ENCODE measurements at regions not wholly inside any gene's neighbourhood (a gene's known extent, or its start where the extent isn't known, plus 50 kb on each side); places are given as distances from the start of the nearest gene placed in this dataset.

GRCh38 chr2:9065901-9066300 lies 62.4 kb upstream of the MBOAT2 start:
- Histone ChIP-seq H3K4me1 (ENCODE audit: low read depth) (peaks cover 3% of the 10 kb centered on the region), H3K36me3 (ENCODE audit: low read depth) (no peaks in the 10 kb centered on the region), H3K9me3 (peaks cover 14% of the 10 kb centered on the region), H3K4me3 (no peak overlapping the region)
- no peak for DNase-seq
- no peak for TF ChIP-seq CTCF (IDR thresholded peaks at IDR 0.05)
- no peak for ATAC-seq
- intact Hi-C loops (cut with DNase I, micrococcal nuclease) = no loop called here

- Histone ChIP-seq H3K36me3 (ENCODE audit: low read depth) (no peaks in the 10 kb centered on the region), H3K4me1 (ENCODE audit: low read depth) (no peaks in the 10 kb centered on the region), H3K4me3 (no peak overlapping the region), H3K9me3 (peaks cover 14% of the 10 kb centered on the region)
- ATAC-seq (no peak), DNase-seq (no peak)
- TF ChIP-seq CTCF (IDR thresholded peaks at IDR 0.05) = no peak
- intact Hi-C loops (cut with DNase I, micrococcal nuclease) = no loop called here
Observed at GRCh38 chr2:9063023-9063606, 59.6 kb upstream of the MBOAT2 start.

GRCh38 chr2:9060819-9061218 lies 57.3 kb upstream of the MBOAT2 start:
- TF ChIP-seq CTCF (IDR thresholded peaks at IDR 0.05) = no peak
- H3K9me3 ChIP-seq = peaks cover 9% of the 10 kb centered on the region
- intact Hi-C loops (cut with DNase I, micrococcal nuclease) = no loop called here
- no peak overlapping the region for H3K4me3 ChIP-seq
- DNase-seq (no peak), ATAC-seq (no peak)
- H3K4me1 ChIP-seq (ENCODE audit: low read depth) = no peaks in the 10 kb centered on the region
- no peaks in the 10 kb centered on the region for H3K36me3 ChIP-seq (ENCODE audit: low read depth)

- intact Hi-C loops (cut with DNase I, micrococcal nuclease) = no loop called here
- DNase-seq = no peak
- no peak overlapping the region for H3K4me3 ChIP-seq
- no peaks in the 10 kb centered on the region for H3K9me3 ChIP-seq
- TF ChIP-seq CTCF (IDR thresholded peaks at IDR 0.05) = no peak
- H3K36me3 ChIP-seq (ENCODE audit: low read depth) = no peaks in the 10 kb centered on the region
- no peaks in the 10 kb centered on the region for H3K4me1 ChIP-seq (ENCODE audit: low read depth)
- ATAC-seq = no peak
Observed at GRCh38 chr2:9057939-9058761, 54.7 kb upstream of the MBOAT2 start.

- H3K9me3 ChIP-seq = no peaks in the 10 kb centered on the region
- no peak for TF ChIP-seq CTCF (IDR thresholded peaks at IDR 0.05)
- ATAC-seq = no peak
- no peak for DNase-seq
- intact Hi-C loops (cut with DNase I, micrococcal nuclease) = no loop called here
- H3K4me3 ChIP-seq = no peak overlapping the region
- H3K4me1 ChIP-seq (ENCODE audit: low read depth) = no peaks in the 10 kb centered on the region
- no peaks in the 10 kb centered on the region for H3K36me3 ChIP-seq (ENCODE audit: low read depth)
Observed at GRCh38 chr2:9055471-9055870, 52.0 kb upstream of the MBOAT2 start.
